NCI-H1417 (cell line): ENCODE measurements at regions not wholly inside any gene's neighbourhood (a gene's known extent, or its start where the extent isn't known, plus 50 kb on each side); places are given as distances from the start of the nearest gene placed in this dataset.
"Not testable (repeated sequence)": the region's sequence is repeated elsewhere in the genome, so short reads cannot be mapped to it uniquely, and the experiment has no call there.

ENCODE experiments used
- DNase-seq, 3 experiments: peaks; one replicate each; lab custom pipeline; 2025; lab: John Stamatoyannopoulos, UW

- no peak for DNase-seq
Measured at GRCh38 chrX:85808217-85808616, 239.1 kb downstream of the CHM start.

- DNase-seq: not testable (repeated sequence)
Measured at GRCh38 chrX:85772391-85772790, 275.0 kb downstream of the CHM start.

GRCh38 chrX:85765651-85766050 lies 281.7 kb downstream of the CHM start:
- no peak for DNase-seq

- DNase-seq: not testable (repeated sequence)
Measured at GRCh38 chrX:85723025-85723424, 324.3 kb downstream of the CHM start.

- DNase-seq: not testable (repeated sequence)
Measured at GRCh38 chrX:85703233-85703632, 323.8 kb upstream of the POF1B start.

GRCh38 chrX:85698921-85699320 lies 319.5 kb upstream of the POF1B start:
- no peak for DNase-seq

GRCh38 chrX:85685843-85686242 lies 306.4 kb upstream of the POF1B start:
- DNase-seq: no peak

GRCh38 chrX:85666471-85666870 lies 287.0 kb upstream of the POF1B start:
- no peak for DNase-seq

- not testable (repeated sequence) for DNase-seq
Measured at GRCh38 chrX:85663970-85664369, 284.5 kb upstream of the POF1B start.

GRCh38 chrX:85630901-85631300 lies 251.4 kb upstream of the POF1B start:
- DNase-seq: no peak

GRCh38 chrX:85627363-85627762 lies 247.9 kb upstream of the POF1B start:
- DNase-seq: peak in 1 of 3 experiments; percentile 57

GRCh38 chrX:85622635-85623034 lies 243.2 kb upstream of the POF1B start:
- no peak for DNase-seq

GRCh38 chrX:85620466-85620865 lies 241.0 kb upstream of the POF1B start:
- DNase-seq: no peak

- DNase-seq: no peak
Measured at GRCh38 chrX:85619962-85620361, 240.5 kb upstream of the POF1B start.

GRCh38 chrX:85611926-85612325 lies 232.5 kb upstream of the POF1B start:
- DNase-seq: peak in 1 of 3 experiments; percentile 75

GRCh38 chrX:85592980-85593379 lies 213.5 kb upstream of the POF1B start:
- DNase-seq: no peak

GRCh38 chrX:85591536-85591935 lies 212.1 kb upstream of the POF1B start:
- no peak for DNase-seq

- no peak for DNase-seq
Measured at GRCh38 chrX:85590638-85591037, 211.2 kb upstream of the POF1B start.

GRCh38 chrX:85573801-85574200 lies 194.3 kb upstream of the POF1B start:
- no peak for DNase-seq

- DNase-seq: no peak
Measured at GRCh38 chrX:85570496-85570895, 191.0 kb upstream of the POF1B start.

- peak in 2 of 3 experiments; percentile 51 to 85 for DNase-seq
Measured at GRCh38 chrX:85569686-85570085, 190.2 kb upstream of the POF1B start.

- peak in 1 of 3 experiments; percentile 63 for DNase-seq
Measured at GRCh38 chrX:85569096-85569495, 189.6 kb upstream of the POF1B start.

GRCh38 chrX:85561231-85561630 lies 181.8 kb upstream of the POF1B start:
- DNase-seq: no peak

- peak in 1 of 3 experiments; percentile 60 for DNase-seq
Measured at GRCh38 chrX:85544609-85545008, 165.1 kb upstream of the POF1B start.

GRCh38 chrX:85543866-85544265 lies 164.4 kb upstream of the POF1B start:
- DNase-seq: no peak
